ENCODE measurements at regions not wholly inside any gene's neighbourhood (a gene's known extent, or its start where the extent isn't known, plus 50 kb on each side); places are given as distances from the start of the nearest gene placed in this dataset.
"Not testable (repeated sequence)": the region's sequence is repeated elsewhere in the genome, so short reads cannot be mapped to it uniquely, and the experiment has no call there.

DNA sequence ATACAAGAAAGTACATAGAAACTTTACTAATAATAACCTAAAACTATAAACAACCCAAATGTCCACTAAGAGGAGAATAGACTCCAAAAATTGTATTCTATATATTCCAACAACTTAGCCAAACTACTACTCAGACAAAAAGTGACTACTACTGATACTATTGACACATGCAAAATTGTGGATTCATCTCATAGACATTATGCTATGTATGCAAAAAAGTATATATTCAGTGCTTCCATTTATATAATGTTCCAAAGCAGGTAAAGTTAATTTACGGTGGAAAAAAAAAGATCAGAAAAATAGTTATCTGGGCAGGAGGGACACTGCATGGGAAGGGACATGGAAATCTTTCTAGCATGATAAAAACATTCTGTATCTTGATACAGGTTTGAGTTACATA is 62.0 kb upstream of the SRD5A2 start:
- Histone ChIP-seq H3K9me3 (no peaks in the 10 kb centered on the region), H3K4me1 (no peaks in the 10 kb centered on the region), H3K27me3 (peaks cover 0 to 4% (median 0%) of the 10 kb centered on the region in 4 donors), H3K27ac (no peak overlapping the region), H3K36me3 (no peaks in the 10 kb centered on the region), H3K4me3 (no peak overlapping the region)
- ATAC-seq (no peak), DNase-seq (no peak), FAIRE-seq (no peak)
- intact Hi-C loops (cut with DNase I) = no loop called here
- TF ChIP-seq, protein P1, sequence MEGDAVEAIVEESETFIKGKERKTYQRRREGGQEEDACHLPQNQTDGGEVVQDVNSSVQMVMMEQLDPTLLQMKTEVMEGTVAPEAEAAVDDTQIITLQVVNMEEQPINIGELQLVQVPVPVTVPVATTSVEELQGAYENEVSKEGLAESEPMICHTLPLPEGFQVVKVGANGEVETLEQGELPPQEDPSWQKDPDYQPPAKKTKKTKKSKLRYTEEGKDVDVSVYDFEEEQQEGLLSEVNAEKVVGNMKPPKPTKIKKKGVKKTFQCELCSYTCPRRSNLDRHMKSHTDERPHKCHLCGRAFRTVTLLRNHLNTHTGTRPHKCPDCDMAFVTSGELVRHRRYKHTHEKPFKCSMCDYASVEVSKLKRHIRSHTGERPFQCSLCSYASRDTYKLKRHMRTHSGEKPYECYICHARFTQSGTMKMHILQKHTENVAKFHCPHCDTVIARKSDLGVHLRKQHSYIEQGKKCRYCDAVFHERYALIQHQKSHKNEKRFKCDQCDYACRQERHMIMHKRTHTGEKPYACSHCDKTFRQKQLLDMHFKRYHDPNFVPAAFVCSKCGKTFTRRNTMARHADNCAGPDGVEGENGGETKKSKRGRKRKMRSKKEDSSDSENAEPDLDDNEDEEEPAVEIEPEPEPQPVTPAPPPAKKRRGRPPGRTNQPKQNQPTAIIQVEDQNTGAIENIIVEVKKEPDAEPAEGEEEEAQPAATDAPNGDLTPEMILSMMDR (IDR thresholded peaks at IDR 0.05) = no peak
- 79 to 84% methylated on average over 1 of the region's 1 CpG for WGBS, 2 donors

DNA sequence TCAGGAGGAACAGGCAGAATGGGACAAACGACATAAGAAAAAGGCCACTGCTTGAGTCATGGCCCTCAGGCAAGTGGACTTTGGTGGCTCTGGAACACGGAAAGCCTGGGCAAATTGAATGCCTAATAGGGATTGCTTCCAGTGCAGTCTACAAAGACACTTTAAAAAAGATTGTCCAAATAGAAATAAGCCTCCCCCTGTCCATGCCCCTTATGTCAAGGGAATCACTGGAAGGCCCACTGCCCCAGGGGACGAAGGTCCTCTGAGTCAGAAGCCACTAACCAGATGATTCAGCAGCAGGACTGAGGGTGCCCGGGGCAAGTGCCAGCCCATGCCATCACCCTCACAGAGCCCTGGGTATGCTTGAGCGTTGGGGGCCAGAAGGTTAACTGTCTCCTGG is 51.5 kb upstream of the SRD5A2 start:
- DNase-seq; FAIRE-seq; H3K9me3 ChIP-seq; H3K27me3 ChIP-seq; H3K27ac ChIP-seq; H3K36me3 ChIP-seq; H3K4me3 ChIP-seq; H3K4me1 ChIP-seq; ATAC-seq; intact Hi-C loops (cut with DNase I): not testable (repeated sequence)
- WGBS, 2 donors = 61 to 63% methylated on average over 4 to 5 of the region's 5 CpGs

All from pancreas (tissue), 10 donors.